ENCODE measurements at regions not wholly inside any gene's neighbourhood (a gene's known extent, or its start where the extent isn't known, plus 50 kb on each side); places are given as distances from the start of the nearest gene placed in this dataset.

- DNase-seq = no peak
Measured at GRCh38 chr4:14264437-14264836, 636.9 kb upstream of the BOD1L1 start.

DNA sequence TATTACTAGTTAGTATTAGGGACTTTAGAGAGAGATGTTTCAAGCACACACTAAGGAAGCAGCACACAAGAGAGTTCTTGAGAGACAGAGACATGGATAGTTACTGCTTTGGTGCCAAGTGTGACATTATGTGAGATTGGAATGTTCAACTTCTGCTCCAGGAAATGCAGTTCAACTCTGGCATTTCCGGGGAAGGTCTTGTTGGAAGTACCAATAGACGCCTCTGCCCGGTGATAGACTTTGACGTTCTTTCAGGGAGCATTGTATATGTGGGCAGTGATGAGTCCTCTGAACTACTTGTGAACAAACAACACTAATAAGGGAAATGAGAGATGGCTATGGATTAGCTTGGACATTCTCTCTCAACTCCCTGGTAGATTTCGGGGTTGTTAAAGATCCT, 638.1 kb upstream of the BOD1L1 start:
- no peak for DNase-seq

GRCh38 chr4:14267373-14268060, 640.0 kb upstream of the BOD1L1 start:
- DNase-seq = no peak

DNA sequence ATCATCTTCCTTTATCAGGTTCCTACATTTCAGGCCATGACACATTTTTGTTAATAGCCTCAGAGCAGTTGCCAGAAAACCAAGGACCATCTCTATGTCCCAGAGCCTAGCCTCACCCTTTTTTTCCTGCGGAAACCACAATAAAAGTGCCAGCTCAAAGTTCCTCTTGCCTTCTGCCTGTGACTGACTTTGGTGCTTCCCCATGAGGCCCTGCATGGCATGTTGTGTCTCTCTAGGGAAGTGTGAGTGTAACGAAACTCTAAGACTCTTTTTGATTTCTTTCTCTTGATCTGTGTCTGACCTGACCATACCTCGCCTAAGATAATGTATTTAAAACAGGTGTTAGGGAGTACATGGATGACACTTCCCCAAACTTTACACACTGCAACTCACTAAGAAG, 642.3 kb upstream of the BOD1L1 start:
- no peak for DNase-seq

DNA sequence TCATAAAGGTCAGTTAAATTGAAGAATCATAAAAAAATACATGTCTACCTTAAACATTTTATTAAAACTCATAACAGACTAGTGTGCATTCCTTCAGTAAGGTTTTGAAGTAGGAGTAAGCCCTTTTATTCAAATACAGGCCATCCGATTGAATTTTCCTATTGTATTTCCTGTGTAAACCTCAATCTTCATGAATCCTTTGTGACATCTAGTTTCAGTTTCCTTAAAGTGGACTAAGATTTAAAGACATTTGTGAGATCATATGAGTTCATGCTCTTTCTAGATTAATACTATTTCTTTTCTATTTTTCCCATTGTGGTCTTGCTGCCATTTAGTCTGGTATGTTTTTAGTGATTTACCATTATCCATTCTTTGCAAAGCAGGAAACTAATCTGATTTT, 644.7 kb upstream of the BOD1L1 start:
- DNase-seq = no peak

DNA sequence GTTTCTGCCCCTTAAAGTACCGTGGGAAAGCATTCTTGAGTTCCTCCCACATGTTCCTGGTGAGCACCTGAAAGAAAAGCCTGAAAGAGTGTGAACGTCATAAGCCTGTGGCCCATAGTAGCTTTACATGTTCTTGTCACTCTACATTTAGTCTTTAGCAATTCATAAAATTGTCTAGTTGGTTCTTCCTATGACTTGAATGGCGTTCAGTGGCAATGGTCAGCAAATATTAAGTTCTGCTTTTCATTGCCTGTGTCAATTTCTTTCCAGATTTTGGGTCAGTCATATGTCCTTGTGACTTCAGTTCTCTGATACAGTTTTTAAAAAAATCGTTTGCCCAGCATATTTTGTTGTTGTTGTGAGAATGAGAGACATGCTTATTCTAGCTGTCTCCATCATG, 650.0 kb upstream of the BOD1L1 start:
- DNase-seq = no peak

DNA sequence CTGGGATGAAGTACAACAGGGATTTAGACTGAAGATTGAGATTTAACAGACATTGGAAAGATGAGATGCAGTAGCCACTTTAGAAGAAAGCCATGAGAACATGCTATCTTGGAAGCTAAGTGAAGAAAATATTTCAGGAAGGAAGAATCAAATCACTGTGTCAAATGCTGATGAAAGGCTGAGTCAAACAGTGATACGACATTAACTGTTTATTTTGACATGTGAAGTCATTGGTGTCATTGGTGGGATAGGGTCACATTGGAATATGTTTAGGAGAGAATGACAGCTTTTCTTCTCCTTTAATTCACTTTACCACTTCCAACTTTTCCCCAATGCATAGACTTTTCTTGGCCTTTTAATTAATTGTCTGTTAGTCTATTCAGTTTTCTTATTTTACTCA, 653.0 kb upstream of the BOD1L1 start:
- DNase-seq = no peak

DNA sequence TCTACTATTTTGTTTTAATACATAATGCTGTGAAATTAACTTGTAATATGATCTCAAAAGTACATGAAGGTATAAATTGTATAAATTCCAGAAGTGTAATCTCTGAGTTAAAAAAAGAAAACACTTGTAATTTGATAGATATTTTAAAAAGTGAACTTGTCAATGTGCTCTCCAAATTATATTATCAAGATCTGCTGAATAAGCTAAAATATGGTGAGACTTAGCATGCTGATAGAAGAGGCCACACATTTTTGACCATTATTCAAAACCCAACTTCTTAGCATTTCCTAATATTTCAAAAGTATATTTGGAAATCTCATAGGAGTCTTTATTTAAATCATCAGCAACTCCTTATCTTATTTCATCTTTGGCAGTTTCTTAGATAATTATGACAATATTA, 657.1 kb upstream of the BOD1L1 start:
- DNase-seq = no peak

GRCh38 chr4:14289708-14290107, 662.2 kb upstream of the BOD1L1 start:
- no peak for DNase-seq

DNA sequence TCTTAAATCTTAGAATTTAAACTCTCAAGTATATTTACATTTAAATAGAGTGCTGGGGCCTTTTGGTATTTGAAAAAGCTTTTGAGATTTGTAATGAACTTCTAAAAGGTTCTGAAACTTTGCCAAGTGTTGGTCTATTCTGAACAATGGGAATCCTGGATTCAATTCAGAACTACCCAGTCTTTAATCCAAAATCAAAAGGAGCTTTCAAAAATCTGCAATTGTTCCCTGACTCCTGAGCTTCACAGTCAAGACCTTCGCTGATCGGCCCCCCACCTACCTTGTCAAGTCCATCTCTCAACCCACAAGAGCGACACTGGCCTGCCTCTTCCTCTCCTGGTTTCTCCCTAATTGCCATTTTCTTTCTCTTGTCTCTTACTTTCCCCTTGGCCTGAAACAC, 666.1 kb upstream of the BOD1L1 start:
- no peak for DNase-seq

- no peak for DNase-seq
Measured at GRCh38 chr4:14294611-14295010, 667.1 kb upstream of the BOD1L1 start.

DNA sequence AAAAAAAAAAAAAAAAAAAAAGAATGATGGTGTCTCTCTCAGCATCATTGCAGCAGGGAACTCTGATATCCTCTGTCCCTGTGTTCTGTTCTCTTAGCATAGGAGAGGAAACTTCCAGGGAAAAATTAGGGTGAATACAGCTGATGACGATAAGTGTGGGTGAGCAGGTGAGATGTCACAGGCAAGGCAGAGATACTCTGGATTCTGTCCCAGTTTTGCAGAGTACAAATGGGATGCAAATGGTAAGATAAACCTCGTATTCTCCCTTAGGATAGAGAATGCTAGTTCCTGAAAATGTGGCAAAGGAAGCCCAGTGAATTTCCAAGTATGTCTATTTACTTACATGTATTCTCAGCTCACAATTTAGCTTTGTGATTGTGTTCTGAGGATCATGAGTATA, 671.6 kb upstream of the BOD1L1 start:
- DNase-seq = no peak

GRCh38 chr4:14302021-14302420, 674.5 kb upstream of the BOD1L1 start:
- DNase-seq = no peak

DNA sequence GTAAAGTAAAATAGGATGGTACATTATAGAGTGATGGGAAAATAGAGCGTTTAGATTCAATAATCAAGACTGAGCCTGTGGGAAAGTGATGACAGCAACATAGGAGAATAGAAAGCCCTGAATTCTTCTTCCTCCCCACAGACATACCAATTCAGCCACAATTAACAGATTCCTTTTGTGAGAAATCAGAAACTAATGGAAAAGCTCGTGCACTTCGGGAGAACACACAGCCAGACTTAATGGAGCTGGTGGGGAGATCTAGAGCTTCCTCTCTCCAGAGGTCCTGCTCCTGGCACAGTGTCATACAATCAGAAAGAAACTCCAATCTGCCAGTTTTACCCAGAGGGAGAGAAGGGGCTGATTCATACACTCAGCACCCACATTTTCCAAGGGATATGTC, 676.3 kb upstream of the BOD1L1 start:
- DNase-seq = no peak

DNA sequence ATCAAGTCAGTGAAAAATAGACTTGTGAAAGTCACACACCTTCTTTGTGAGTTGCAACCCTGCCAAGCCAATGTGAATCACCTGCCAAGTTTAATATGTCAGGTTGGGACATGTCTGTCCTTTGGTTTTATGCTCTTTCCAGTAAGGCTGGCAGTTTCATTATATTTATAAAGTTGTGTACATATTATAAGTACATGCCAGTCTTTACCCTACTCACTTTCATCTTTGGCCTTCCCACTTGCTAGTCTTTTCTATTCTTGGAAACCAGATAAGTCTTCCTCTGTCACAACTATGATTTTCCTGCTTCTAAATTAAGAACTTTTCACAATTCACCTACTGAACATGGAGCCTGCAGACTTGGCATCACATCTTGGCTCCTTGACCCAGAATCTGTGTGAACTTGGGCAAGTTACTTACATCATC, 680.7 kb upstream of the BOD1L1 start:
- no peak for DNase-seq

DNA sequence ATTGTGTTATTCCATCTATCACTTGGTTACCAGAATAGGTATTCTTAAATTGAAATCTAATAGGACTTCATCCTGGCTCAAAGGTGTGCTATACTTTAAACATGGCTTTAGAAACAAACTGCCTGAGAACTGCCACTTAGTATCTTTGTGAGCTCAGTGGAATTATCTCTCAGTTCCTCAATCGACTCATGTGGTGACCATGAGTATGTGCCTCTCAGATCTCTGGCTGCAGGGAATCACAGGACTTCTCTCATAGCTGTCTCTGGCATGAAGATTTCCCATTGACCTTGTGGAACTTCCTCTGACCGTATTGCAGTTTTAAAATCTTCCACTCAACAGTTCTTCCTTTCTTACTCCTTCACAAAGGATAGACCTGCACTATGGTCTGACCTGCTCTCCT, 681.9 kb upstream of the BOD1L1 start:
- DNase-seq = no peak

- DNase-seq = no peak
Measured at GRCh38 chr4:14313757-14314156, 686.2 kb upstream of the BOD1L1 start.

DNA sequence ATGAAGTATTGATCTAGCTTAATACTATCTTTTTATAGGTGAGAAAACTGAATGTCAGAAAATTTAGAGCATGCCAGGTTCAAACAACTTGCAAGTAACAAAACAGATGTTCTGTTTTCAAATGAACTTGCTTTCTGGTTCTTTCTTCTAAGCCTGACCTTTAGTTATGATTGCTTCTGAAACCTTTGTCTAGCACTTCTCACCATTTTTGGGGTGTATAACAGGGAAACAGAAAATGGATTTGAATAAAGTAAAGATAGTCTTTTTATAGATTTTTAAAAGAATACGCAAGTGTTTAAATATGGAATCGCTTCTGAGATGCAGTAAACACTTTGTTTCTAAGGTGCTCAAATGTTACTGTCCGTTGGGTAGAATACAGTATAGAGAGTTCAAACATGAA, 687.2 kb upstream of the CPEB2 start:
- no peak for DNase-seq

DNA sequence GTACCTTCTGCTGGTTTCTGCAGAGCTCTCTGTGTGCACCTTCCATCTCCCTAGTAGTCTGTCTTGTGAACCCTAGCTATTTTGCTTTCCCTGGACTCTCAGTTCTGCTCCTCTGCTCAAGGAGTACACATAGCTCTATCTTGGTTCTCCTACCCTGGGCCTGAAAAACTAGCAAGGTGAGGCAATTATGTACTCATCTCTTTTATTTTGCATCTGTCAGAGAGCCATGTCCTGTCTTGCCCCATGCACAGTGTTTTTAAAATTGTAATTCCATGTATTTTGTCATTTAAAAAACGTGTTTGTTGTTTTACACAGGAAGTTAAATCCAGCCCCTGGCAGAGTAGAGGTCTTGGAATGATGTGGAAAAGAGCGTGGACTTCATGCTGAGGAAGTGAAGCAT, 684.9 kb upstream of the CPEB2 start:
- DNase-seq = no peak

- no peak for DNase-seq
Measured at GRCh38 chr4:14318671-14319070, 683.6 kb upstream of the CPEB2 start.

GRCh38 chr4:14321723-14322122, 680.6 kb upstream of the CPEB2 start:
- no peak for DNase-seq

DNA sequence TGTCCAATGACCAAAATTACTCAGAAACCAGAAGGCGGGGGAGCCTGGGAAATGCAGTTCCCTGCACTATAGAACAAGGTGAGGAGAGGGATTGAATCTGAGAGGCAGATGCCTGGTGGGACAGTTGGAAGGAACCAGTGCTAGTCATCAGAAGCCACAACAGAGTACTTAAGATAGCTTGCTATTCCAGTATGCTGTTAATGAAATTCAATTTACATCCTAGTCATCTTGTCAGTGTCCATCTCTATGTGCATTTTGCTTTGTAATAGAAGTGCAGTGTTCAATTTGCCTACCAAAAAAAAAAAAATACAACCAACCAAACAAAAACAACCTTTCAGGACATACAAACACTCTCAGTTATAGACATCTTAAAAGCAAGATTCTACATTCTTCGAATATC, 679.1 kb upstream of the CPEB2 start:
- DNase-seq = no peak

GRCh38 chr4:14329228-14329627, 673.1 kb upstream of the CPEB2 start:
- no peak for DNase-seq

GRCh38 chr4:14333616-14334015, 668.7 kb upstream of the CPEB2 start:
- no peak for DNase-seq

DNA sequence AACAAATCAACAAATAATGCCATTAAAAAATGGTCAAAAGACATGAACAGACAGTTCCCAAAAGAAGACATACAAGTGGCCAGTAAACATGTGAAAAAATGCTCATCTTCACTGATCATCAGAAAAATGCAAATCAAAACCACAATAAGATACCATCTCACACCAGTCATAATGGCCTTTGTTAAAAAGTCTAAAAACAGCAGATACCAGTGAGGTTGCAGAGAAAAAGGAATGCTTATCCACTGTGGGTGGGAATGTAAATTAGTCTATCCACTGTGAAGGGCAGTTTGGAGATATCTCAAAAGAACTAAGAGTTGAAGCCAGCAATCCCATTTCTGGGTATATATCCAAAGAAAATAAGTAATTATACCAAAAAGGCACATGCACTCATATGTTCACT, 668.1 kb upstream of the CPEB2 start:
- DNase-seq = no peak

- DNase-seq = no peak
Measured at GRCh38 chr4:14335872-14336271, 666.4 kb upstream of the CPEB2 start.

All from SW 1271 (cell line).